ENCODE measurements at regions not wholly inside any gene's neighbourhood (a gene's known extent, or its start where the extent isn't known, plus 50 kb on each side); places are given as distances from the start of the nearest gene placed in this dataset.
"Not testable (repeated sequence)": the region's sequence is repeated elsewhere in the genome, so short reads cannot be mapped to it uniquely, and the experiment has no call there.

GRCh38 chr2:210950434-210951060 lies 394.1 kb downstream of the CPS1 start:
- H2AFZ ChIP-seq (ENCODE audit: low read length); H2BK5ac ChIP-seq (ENCODE audit: low read depth, low read length); H3K36me3 ChIP-seq (ENCODE audit: control insufficient read depth in 2 of 4, insufficient read depth in 4 of 4, low read length in 3 of 4); H3K23me2 ChIP-seq (ENCODE audit: low read depth, low read length); H4K5ac ChIP-seq (ENCODE audit: insufficient read length, low read depth, low read length); H2BK20ac ChIP-seq (ENCODE audit: low read length); H3K27me3 ChIP-seq (replicated peaks in 1 of 4; ENCODE audit: control insufficient read depth in 3 of 4, extremely low read depth in 1 of 4, insufficient read depth in 3 of 4, low read length in 3 of 4); H4K20me1 ChIP-seq (replicated peaks in 1 of 2; ENCODE audit: control insufficient read depth in 1 of 2, insufficient read depth in 2 of 2, low read length in 2 of 2); FAIRE-seq; CTCF ChIA-PET (ENCODE audit: partially characterized antibody); H3K14ac ChIP-seq (ENCODE audit: insufficient read length); H3K4me3 ChIP-seq (ENCODE audit: extremely low read depth in 1 of 4, insufficient read depth in 2 of 4, low read depth in 3 of 4, low read length in 4 of 4); H3K18ac ChIP-seq (ENCODE audit: extremely low read depth, low read length); H3K27ac ChIP-seq (ENCODE audit: low read depth, low read length); DNase-seq (ENCODE audit: low read depth in 1 of 2, low spot score in 2 of 2); H3K79me2 ChIP-seq (ENCODE audit: control insufficient read depth in 1 of 2, insufficient read depth in 2 of 2, low read length in 2 of 2); H3K4me1 ChIP-seq (replicated peaks in 1 of 4; ENCODE audit: control insufficient read depth in 3 of 4, insufficient read depth in 4 of 4, low read length in 3 of 4); H3K56ac ChIP-seq (replicated peaks; ENCODE audit: insufficient read length, low read depth, low read length); H4K91ac ChIP-seq (replicated peaks; ENCODE audit: insufficient read length, low read length); H2BK12ac ChIP-seq (ENCODE audit: low read depth, low read length); H2AK5ac ChIP-seq (ENCODE audit: low read depth, low read length); POLR2A ChIA-PET (ENCODE audit: partially characterized antibody); H2BK15ac ChIP-seq (ENCODE audit: low read length); H3K9ac ChIP-seq (replicated peaks in 1 of 4; ENCODE audit: extremely low read depth in 1 of 4, low read depth in 3 of 4, low read length in 3 of 4); H3K4me2 ChIP-seq (ENCODE audit: insufficient read depth in 1 of 2, low read depth in 2 of 2, low read length in 2 of 2); H3K9me3 ChIP-seq (ENCODE audit: insufficient read depth in 2 of 2, low read depth in 1 of 2, low read length in 1 of 2); H2BK120ac ChIP-seq (replicated peaks; ENCODE audit: low read depth, low read length); H3K4ac ChIP-seq (replicated peaks; ENCODE audit: insufficient read length, low read depth, low read length); H3K79me1 ChIP-seq (ENCODE audit: low read depth, low read length); H3K23ac ChIP-seq (ENCODE audit: insufficient read length); H4K8ac ChIP-seq (ENCODE audit: extremely low read depth, insufficient read depth, low read length): not testable (repeated sequence)
- WGBS, 2 experiments (ENCODE audit: extremely low coverage in 1 of 2, insufficient coverage in 1 of 2, insufficient read length in 1 of 2, insufficient replicate concordance in 2 of 2, low coverage in 1 of 2, low lambda C conversion rate in 2 of 2, missing lambda C conversion rate in 1 of 2), result 95% methylated on average over 5 of the region's 41 CpGs; no CpG with 5 or more reads in 1 of the 2 experiments
